Esophagus squamous epithelium (tissue), 4 donors: ENCODE measurements at regions not wholly inside any gene's neighbourhood (a gene's known extent, or its start where the extent isn't known, plus 50 kb on each side); places are given as distances from the start of the nearest gene placed in this dataset.

Experiments used
- CTCF ChIP-seq, 6 experiments: fragments of 450-650 bp in 4 of 6; fragments of 200-600 bp in 2 of 6; sonication (generic) in 2 of 6; IDR thresholded peaks; one replicate each; pipeline ENCODE4 v1.5.1; 2016 to 2019; ENCODE audit warnings: antibody characterized with exemption in 6 of 6, mild to moderate bottlenecking in 4 of 6, moderate library complexity in 4 of 6
- POLR2A ChIP-seq, 4 donors: fragments of 450-650 bp; IDR thresholded peaks; one replicate each; pipeline ENCODE4 v1.6.1; 2017; ENCODE audit warnings: antibody characterized with exemption in 4 of 4, mild to moderate bottlenecking in 4 of 4, moderate library complexity in 3 of 4

- TF ChIP-seq CTCF (IDR thresholded peaks at IDR 0.05): no peak
- TF ChIP-seq POLR2A (IDR thresholded peaks at IDR 0.05): no peak
Measured at GRCh38 chr1:11358984-11359383, 86.0 kb downstream of the UBIAD1 start.
